GM12878 (cell line): ENCODE measurements at regions not wholly inside any gene's neighbourhood (a gene's known extent, or its start where the extent isn't known, plus 50 kb on each side); places are given as distances from the start of the nearest gene placed in this dataset.

Experiments used
- ATAC-seq: fragments of 200-7000 bp; cut with Tn5 transposase; 3 replicates; pipeline ENCODE4 v1.9.1; 2020; ENCODE audit warnings: mild to moderate bottlenecking, moderate library complexity
- BruUV-seq: library from RNA; stranded (reverse); fragments of 400-500 nt; replicated peaks from 2 replicates; lab custom pipeline; 2021; lab: Mats Ljungman, UMichigan
- CTCF ChIA-PET: fragments of 300-600 bp; sonication (Branson Sonifier 250); formaldehyde crosslinking; extraction: SDS; loops from one replicate; lab custom pipeline; 2021; ENCODE audit warnings: inconsistent platforms; lab: Yijun Ruan, JAX
- POLR2A ChIA-PET: fragments of 350-600 bp; formaldehyde crosslinking; extraction: SDS; loops from one replicate; lab custom pipeline; 2021; ENCODE audit warnings: inconsistent platforms; lab: Charles Lee
- RAD21 ChIA-PET: fragments of 300-600 bp; sonication (Branson Sonifier 250); formaldehyde crosslinking; loops from one replicate; lab custom pipeline; 2023; ENCODE audit warnings: antibody characterized with exemption; ENCODE audit not compliant: unreplicated experiment; lab: Charles Lee
- SMC1A ChIA-PET: fragments of 300-600 bp; sonication (Branson Sonifier 250); formaldehyde crosslinking; loops from one replicate; lab custom pipeline; 2023; ENCODE audit not compliant: unreplicated experiment, uncharacterized antibody; lab: Charles Lee
- DNase-seq: peaks from one replicate; pipeline ENCODE4 v3.0.0-alpha.2; 2011; ENCODE audit warnings: low read depth, low spot score
- FAIRE-seq: peaks from 3 replicates; lab custom pipeline; 2011; peaks lifted over from hg19 to GRCh38; lab: Jason Lieb, UNC
- H2AFZ ChIP-seq: 2 replicates; pipeline ENCODE4 v1.6.0; 2011; ENCODE audit warnings: low read depth, low read length, control low read depth; ENCODE audit not compliant: control insufficient read depth
- H3K27ac ChIP-seq: 2 replicates; pipeline ENCODE4 v1.5.1; 2011; ENCODE audit warnings: control low read depth; ENCODE audit not compliant: control insufficient read depth, insufficient read depth
- H3K27me3 ChIP-seq, 2 experiments: replicated peaks in 1 of 2; 2 replicates each; pipeline versions ENCODE4 v1.6.0 to v1.6.1; 2011; ENCODE audit warnings: low read length in 1 of 2; ENCODE audit not compliant: control insufficient read depth in 2 of 2, insufficient read depth in 2 of 2
- H3K36me3 ChIP-seq, 2 experiments: 2 replicates each; pipeline ENCODE4 v1.5.1; 2011; ENCODE audit warnings: low read length in 1 of 2; ENCODE audit not compliant: control insufficient read depth in 2 of 2, insufficient read depth in 2 of 2
- H3K4me1 ChIP-seq: 2 replicates; pipeline ENCODE4 v1.6.1; 2011; ENCODE audit warnings: mild to moderate bottlenecking, low read length, moderate library complexity, mixed read lengths; ENCODE audit not compliant: control insufficient read depth, insufficient read depth
- H3K4me2 ChIP-seq: 2 replicates; pipeline ENCODE4 v1.6.0; 2011; ENCODE audit warnings: control low read depth; ENCODE audit not compliant: control insufficient read depth, insufficient read depth
- H3K4me3 ChIP-seq: fragments of 200-600 bp; sonication (generic); 2 replicates; pipeline ENCODE4 v1.5.1; 2016
- H3K79me2 ChIP-seq: 2 replicates; pipeline ENCODE4 v1.6.0; 2011; ENCODE audit warnings: low read length; ENCODE audit not compliant: control insufficient read depth, insufficient read depth
- H3K9ac ChIP-seq: 2 replicates; pipeline ENCODE4 v1.8.0; 2011; ENCODE audit warnings: low read length, control low read depth, mixed read lengths; ENCODE audit not compliant: control insufficient read depth, insufficient read depth
- H3K9me3 ChIP-seq: replicated peaks from 3 replicates; pipeline ENCODE4 v1.5.1; 2011; ENCODE audit warnings: mild to moderate bottlenecking, low read length; ENCODE audit not compliant: control insufficient read depth, insufficient read depth
- H4K20me1 ChIP-seq: 2 replicates; pipeline ENCODE4 v1.6.0; 2011; ENCODE audit not compliant: control insufficient read depth, insufficient read depth
- BRCA1 ChIP-seq: IDR thresholded peaks from 2 replicates; pipeline ENCODE4 v1.6.1; 2011; ENCODE audit warnings: low read depth, low read length, improper control_type of control experiment
- E4F1 ChIP-seq: fragments of 450-650 bp; IDR thresholded peaks from 2 replicates; pipeline ENCODE4 v1.6.1; 2018; ENCODE audit warnings: borderline replicate concordance, mild to moderate bottlenecking; ENCODE audit not compliant: partially characterized antibody
- HDGF ChIP-seq: fragments of 450-650 bp; IDR thresholded peaks from 2 replicates; pipeline ENCODE4 v1.6.1; 2016; ENCODE audit warnings: antibody characterized with exemption
- RFX5 ChIP-seq: IDR thresholded peaks from 2 replicates; pipeline ENCODE4 v1.6.1; 2011; ENCODE audit warnings: low read depth, low read length, improper control_type of control experiment
- ZBTB11 ChIP-seq: fragments of 450-650 bp; formaldehyde crosslinking; IDR thresholded peaks from 2 replicates; pipeline ENCODE4 v1.5.0; 2022; ENCODE audit warnings: mild to moderate bottlenecking, missing genetic modification characterization
- ZNF274 ChIP-seq: IDR thresholded peaks from one replicate; pipeline ENCODE4 v1.8.0; 2011; ENCODE audit not compliant: insufficient read length, insufficient read depth
- WGBS: methylation state at CpG from one replicate; pipeline ENCODE4 v1.1.6; 2016; ENCODE audit warnings: low lambda C conversion rate; ENCODE audit not compliant: insufficient replicate concordance, insufficient coverage; ENCODE audit errors: missing lambda C conversion rate; 5-methylcytosine and 5-hydroxymethylcytosine counted together
- in situ Hi-C: fragments of 300-500 bp; cut with MboI; formaldehyde crosslinking; loops from 9 replicates; pipeline ENCODE4 v1.14.3; 2018; ENCODE audit warnings: mixed read lengths
- intact Hi-C: fragments of 100-400 bp; cut with micrococcal nuclease; formaldehyde crosslinking; loops from one replicate; pipeline ENCODE4 v1.14.2; 2022; ENCODE audit not compliant: unreplicated experiment

- TF ChIP-seq E4F1 (no peak), RFX5 (no peak), ZBTB11 (no peak), BRCA1 (no peak), HDGF (no peak)
Measured at GRCh38 chr15:47991357-47991756, 129.4 kb upstream of the SLC24A5 start (continued).

GRCh38 chr15:47993051-47993450, 127.7 kb upstream of the SLC24A5 start:
- no peak for TF ChIP-seq ZNF274
- POLR2A ChIA-PET: no interaction called here
- no peak for FAIRE-seq
- no peak for ATAC-seq
- DNase-seq: no peak
- Histone ChIP-seq H2AFZ (no peak overlapping the region), H3K27me3 (no peaks in the 10 kb centered on the region), H3K4me2 (no peak overlapping the region), H3K4me3 (no peak overlapping the region), H3K4me1 (no peaks in the 10 kb centered on the region), H3K27ac (no peak overlapping the region), H3K9me3 (no peaks in the 10 kb centered on the region), H3K79me2 (no peaks in the 10 kb centered on the region), H3K9ac (no peak overlapping the region), H4K20me1 (no peaks in the 10 kb centered on the region), H3K36me3 (no peaks in the 10 kb centered on the region)
- no TSS peak for BruUV-seq
- intact Hi-C loops: no loop called here
- WGBS: 57% methylated on average over 5 of the region's 5 CpGs
- SMC1A ChIA-PET: interaction anchor here (0.6 kb wide), 1 partner anchor 67 kb away, joined by 4 read pairs; no protein-coding TSS in a partner anchor
- CTCF ChIA-PET: interaction anchor here (1.0 kb wide), 1 partner anchor 80 kb away, joined by 3 read pairs; no protein-coding TSS in a partner anchor
- RAD21 ChIA-PET: interaction anchor here (0.7 kb wide), 1 partner anchor 92 kb away, joined by 3 read pairs; no protein-coding TSS in a partner anchor
- in situ Hi-C loops: loop anchor here (5.0 to 25.0 kb wide), 2 partner anchors 796 to 1681 kb away; no protein-coding TSS in a partner anchor
